CD14-positive monocyte (primary cell): ENCODE measurements at regions not wholly inside any gene's neighbourhood (a gene's known extent, or its start where the extent isn't known, plus 50 kb on each side); places are given as distances from the start of the nearest gene placed in this dataset.
A peak's percentile ranks its signal among the peaks of the same experiment; 100 is the strongest.

Source experiments
- DNase-seq, 3 donors: peaks; one replicate each; pipeline ENCODE4 v3.0.0-alpha.2; 2011 to 2022
- H2AFZ ChIP-seq: 2 replicates; pipeline ENCODE4 v1.6.0; 2012; ENCODE audit warnings: mild to moderate bottlenecking, low read depth, low read length, inconsistent platforms; ENCODE audit not compliant: insufficient read depth, poor library complexity, severe bottlenecking
- H3K27ac ChIP-seq, 2 donors: 1 replicate in 1 of 2; 2 replicates in 1 of 2; pipeline ENCODE4 v1.5.1; 2012 to 2013; ENCODE audit warnings: low read length in 2 of 2, control low read depth in 1 of 2, inconsistent platforms in 1 of 2, low read depth in 1 of 2, mild to moderate bottlenecking in 1 of 2
- H3K27me3 ChIP-seq, 2 donors: one replicate each; pipeline versions ENCODE4 v1.6.0 to v1.6.1; 2011 to 2013; ENCODE audit warnings: low read length in 2 of 2; ENCODE audit not compliant: control insufficient read depth in 2 of 2, insufficient read depth in 2 of 2
- H3K36me3 ChIP-seq, 2 donors: replicated peaks in 1 of 2; 1 replicate in 1 of 2; 2 replicates in 1 of 2; pipeline versions ENCODE4 v1.5.1 to v1.6.1; 2012 to 2013; ENCODE audit warnings: low read length in 2 of 2, control low read depth in 1 of 2, inconsistent platforms in 1 of 2, mild to moderate bottlenecking in 1 of 2; ENCODE audit not compliant: insufficient read depth in 2 of 2, control insufficient read depth in 1 of 2
- H3K4me1 ChIP-seq, 2 donors: 1 replicate in 1 of 2; 2 replicates in 1 of 2; pipeline versions ENCODE4 v1.5.1 to v1.6.1; 2012 to 2013; ENCODE audit warnings: low read length in 2 of 2, control low read depth in 1 of 2, inconsistent platforms in 1 of 2, mild to moderate bottlenecking in 1 of 2, moderate library complexity in 1 of 2; ENCODE audit not compliant: insufficient read depth in 2 of 2, control insufficient read depth in 1 of 2
- H3K4me2 ChIP-seq: replicated peaks from 2 replicates; pipeline ENCODE3; 2012; ENCODE audit warnings: low read length, moderate library complexity, mild to moderate bottlenecking; ENCODE audit not compliant: poor library complexity, severe bottlenecking; ENCODE audit errors: extremely low read depth
- H3K4me3 ChIP-seq, 3 experiments: fragments of 200-600 bp in 1 of 3; sonication (generic) in 1 of 3; replicated peaks in 1 of 3; 1 replicate in 2 of 3; 2 replicates in 1 of 3; pipeline ENCODE4 v1.5.1; 2011 to 2013; ENCODE audit warnings: low read length in 3 of 3, mild to moderate bottlenecking in 3 of 3, control low read depth in 2 of 3, low read depth in 2 of 3, inconsistent platforms in 1 of 3, moderate library complexity in 1 of 3
- H3K79me2 ChIP-seq: 2 replicates; pipeline ENCODE4 v1.6.0; 2012; ENCODE audit warnings: mild to moderate bottlenecking, control low read depth, inconsistent platforms, low read length, moderate library complexity; ENCODE audit not compliant: insufficient read depth
- H3K9ac ChIP-seq: 2 replicates; pipeline ENCODE4 v1.6.0; 2017; ENCODE audit warnings: low read length, mild to moderate bottlenecking; ENCODE audit not compliant: insufficient read depth, poor library complexity, severe bottlenecking
- H3K9me3 ChIP-seq, 2 donors: replicated peaks in 1 of 2; 1 replicate in 1 of 2; 2 replicates in 1 of 2; pipeline versions ENCODE4 v1.5.1 to v1.6.1; 2012 to 2013; ENCODE audit warnings: low read length in 2 of 2, control low read depth in 1 of 2; ENCODE audit not compliant: control insufficient read depth in 1 of 2, insufficient read depth in 1 of 2
- H4K20me1 ChIP-seq: 2 replicates; pipeline ENCODE4 v1.6.0; 2012; ENCODE audit warnings: mild to moderate bottlenecking, low read length, control low read depth, moderate library complexity; ENCODE audit not compliant: insufficient read depth
- H3K27ac Mint-ChIP-seq, 7 donors: one replicate each; pipeline ENCODE4 v1.8.0; 2020; ENCODE audit warnings: mild to moderate bottlenecking in 7 of 7, mixed read lengths in 7 of 7, moderate library complexity in 6 of 7, inconsistent platforms in 2 of 7
- H3K27me3 Mint-ChIP-seq, 3 donors: one replicate each; pipeline ENCODE4 v1.8.0; 2021 to 2022; ENCODE audit warnings: low read depth in 3 of 3, mild to moderate bottlenecking in 3 of 3, mixed read lengths in 3 of 3, moderate library complexity in 3 of 3, inconsistent platforms in 1 of 3
- H3K36me3 Mint-ChIP-seq, 2 donors: one replicate each; pipeline ENCODE4 v1.8.0; 2020; ENCODE audit warnings: mixed read lengths in 2 of 2, inconsistent platforms in 1 of 2, mild to moderate bottlenecking in 1 of 2
- H3K4me1 Mint-ChIP-seq: one replicate; pipeline ENCODE4 v1.8.0; 2020; ENCODE audit warnings: mild to moderate bottlenecking, mixed read lengths
- H3K4me3 Mint-ChIP-seq, 2 donors: one replicate each; pipeline ENCODE4 v1.8.0; 2020; ENCODE audit warnings: mild to moderate bottlenecking in 2 of 2, mixed read lengths in 2 of 2, moderate library complexity in 1 of 2
- H3K9me3 Mint-ChIP-seq, 7 donors: one replicate each; pipeline ENCODE4 v1.8.0; 2020 to 2022; ENCODE audit warnings: mixed read lengths in 7 of 7, mild to moderate bottlenecking in 6 of 7, moderate library complexity in 6 of 7, inconsistent platforms in 2 of 7
- WGBS: methylation state at CpG from one replicate; pipeline ENCODE4 v1.1.5; 2013; ENCODE audit warnings: missing lambda C conversion rate; ENCODE audit not compliant: insufficient coverage; 5-methylcytosine and 5-hydroxymethylcytosine counted together
- intact Hi-C, 2 donors: fragments of 100-400 bp; cut with micrococcal nuclease; formaldehyde crosslinking; loops; one replicate each; pipeline versions ENCODE4 v1.15.0 to v1.15.1; 2023
- TF ChIP-seq, protein P1 (sequence below): fragments of 200-600 bp; IDR thresholded peaks from one replicate; pipeline ENCODE4 v1.8.0; 2022; ENCODE audit warnings: antibody characterized with exemption, mild to moderate bottlenecking

DNA sequence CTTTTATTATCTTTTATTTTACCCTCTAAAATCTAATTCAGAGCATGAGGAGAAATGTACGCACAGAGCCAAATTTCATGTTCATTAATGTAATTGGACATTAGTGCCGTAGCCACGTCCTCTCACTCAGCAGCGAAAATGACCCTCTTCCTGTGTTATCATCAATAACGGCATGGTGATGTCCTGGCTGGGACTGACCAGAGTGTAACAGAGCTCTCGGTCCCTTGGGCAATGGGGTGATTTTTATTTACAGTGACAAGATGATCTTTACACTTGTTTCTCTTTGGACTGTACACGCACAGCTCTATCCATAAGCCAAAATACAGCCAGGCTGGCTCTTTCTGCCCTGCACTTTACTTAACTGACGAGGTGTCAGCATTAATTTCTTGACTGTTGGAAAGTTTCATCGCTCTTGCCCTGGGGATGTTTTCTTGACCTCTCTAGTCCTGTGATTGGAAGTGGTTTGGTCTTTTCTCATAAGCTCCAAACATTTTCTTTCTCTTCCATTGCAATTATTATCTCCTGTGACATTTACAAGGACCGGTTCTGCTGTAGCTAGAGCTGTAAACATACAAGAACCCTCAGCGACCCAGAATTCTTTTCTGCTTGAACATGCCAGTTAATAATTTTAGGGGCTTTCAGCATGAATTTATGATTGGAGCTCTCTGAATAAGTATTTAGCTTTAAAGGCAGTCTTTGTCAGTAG lies 308.0 kb upstream of the PIK3C3 start:
- no peaks in the 10 kb centered on the region for H3K79me2 ChIP-seq
- DNase-seq: no peak
- 95% methylated on average over 4 of the region's 11 CpGs for WGBS
- H3K4me2 ChIP-seq: no peak overlapping the region
- H3K9ac ChIP-seq: no peak overlapping the region
- no peak overlapping the region for H3K4me3 ChIP-seq
- no peaks in the 10 kb centered on the region for H3K36me3 Mint-ChIP-seq
- no peaks in the 10 kb centered on the region for H3K27me3 Mint-ChIP-seq
- H2AFZ ChIP-seq: no peak overlapping the region
- no peaks in the 10 kb centered on the region for H3K4me1 ChIP-seq
- no peaks in the 10 kb centered on the region for H3K9me3 ChIP-seq
- no peaks in the 10 kb centered on the region for H4K20me1 ChIP-seq
- peaks cover 0 to 3% (median 0%) of the 10 kb centered on the region in 7 donors for H3K9me3 Mint-ChIP-seq
- intact Hi-C loops: no loop called here
- H3K27me3 ChIP-seq: no peaks in the 10 kb centered on the region
- TF ChIP-seq, protein P1, sequence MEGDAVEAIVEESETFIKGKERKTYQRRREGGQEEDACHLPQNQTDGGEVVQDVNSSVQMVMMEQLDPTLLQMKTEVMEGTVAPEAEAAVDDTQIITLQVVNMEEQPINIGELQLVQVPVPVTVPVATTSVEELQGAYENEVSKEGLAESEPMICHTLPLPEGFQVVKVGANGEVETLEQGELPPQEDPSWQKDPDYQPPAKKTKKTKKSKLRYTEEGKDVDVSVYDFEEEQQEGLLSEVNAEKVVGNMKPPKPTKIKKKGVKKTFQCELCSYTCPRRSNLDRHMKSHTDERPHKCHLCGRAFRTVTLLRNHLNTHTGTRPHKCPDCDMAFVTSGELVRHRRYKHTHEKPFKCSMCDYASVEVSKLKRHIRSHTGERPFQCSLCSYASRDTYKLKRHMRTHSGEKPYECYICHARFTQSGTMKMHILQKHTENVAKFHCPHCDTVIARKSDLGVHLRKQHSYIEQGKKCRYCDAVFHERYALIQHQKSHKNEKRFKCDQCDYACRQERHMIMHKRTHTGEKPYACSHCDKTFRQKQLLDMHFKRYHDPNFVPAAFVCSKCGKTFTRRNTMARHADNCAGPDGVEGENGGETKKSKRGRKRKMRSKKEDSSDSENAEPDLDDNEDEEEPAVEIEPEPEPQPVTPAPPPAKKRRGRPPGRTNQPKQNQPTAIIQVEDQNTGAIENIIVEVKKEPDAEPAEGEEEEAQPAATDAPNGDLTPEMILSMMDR: no peak
- H3K4me3 Mint-ChIP-seq: no peak overlapping the region
- H3K27ac ChIP-seq: no peak overlapping the region
- H3K27ac Mint-ChIP-seq: no peak overlapping the region
- H3K4me1 Mint-ChIP-seq: no peaks in the 10 kb centered on the region
- H3K36me3 ChIP-seq: no peaks in the 10 kb centered on the region

DNA sequence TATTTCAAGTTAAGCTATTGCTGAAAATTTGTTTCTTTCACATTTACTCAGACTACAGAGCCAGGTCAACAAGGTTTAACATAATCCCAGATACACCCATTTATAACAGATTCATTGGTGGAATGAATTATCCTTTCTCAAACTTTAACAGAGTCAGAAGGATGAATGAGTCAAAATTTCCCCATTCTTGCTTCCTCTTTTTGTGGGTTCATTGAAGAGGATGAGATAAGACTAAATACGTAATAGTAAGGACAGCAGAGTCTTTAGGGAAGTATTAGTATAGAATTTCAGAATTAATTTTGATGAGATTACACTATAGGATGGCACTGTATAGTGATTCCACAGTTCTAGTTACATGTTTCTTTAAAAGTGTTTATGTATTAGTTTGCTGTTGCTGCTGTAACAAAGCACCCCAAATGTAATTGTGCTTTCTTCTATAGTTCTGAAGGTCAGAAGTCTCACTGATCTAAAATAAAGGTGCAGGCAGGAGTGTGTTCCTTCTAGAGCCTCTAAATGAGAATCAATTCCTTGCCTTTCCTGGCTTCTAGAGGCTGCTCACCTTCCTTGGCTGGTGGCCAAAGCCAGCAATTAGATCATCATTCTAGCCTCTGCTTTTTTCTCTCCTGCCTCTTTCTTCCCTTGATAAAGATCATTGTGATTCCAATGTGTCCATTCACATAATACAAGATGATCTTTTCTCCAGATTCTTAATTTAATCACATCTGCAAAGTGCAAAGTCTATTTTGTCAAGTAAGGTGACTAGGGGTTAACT lies 309.3 kb upstream of the PIK3C3 start:
- intact Hi-C loops: no loop called here
- WGBS: no CpG with 5 or more reads among the region's 1 CpG
- no peaks in the 10 kb centered on the region for H3K27me3 Mint-ChIP-seq

More for the DNA sequence above, 309.3 kb upstream of the PIK3C3 start:
- no peak overlapping the region for H3K27ac Mint-ChIP-seq
- H3K79me2 ChIP-seq: no peaks in the 10 kb centered on the region
- no peak overlapping the region for H3K4me2 ChIP-seq
- H3K36me3 ChIP-seq: no peaks in the 10 kb centered on the region
- H3K9ac ChIP-seq: no peak overlapping the region
- no peaks in the 10 kb centered on the region for H3K36me3 Mint-ChIP-seq
- no peaks in the 10 kb centered on the region for H3K27me3 ChIP-seq
- peaks cover 0 to 3% (median 0%) of the 10 kb centered on the region in 7 donors for H3K9me3 Mint-ChIP-seq
- no peak overlapping the region for H2AFZ ChIP-seq
- no peak overlapping the region for H3K4me3 ChIP-seq
- no peaks in the 10 kb centered on the region for H3K9me3 ChIP-seq
- H4K20me1 ChIP-seq: no peaks in the 10 kb centered on the region
- no peaks in the 10 kb centered on the region for H3K4me1 ChIP-seq
- H3K4me3 Mint-ChIP-seq: no peak overlapping the region
- no peaks in the 10 kb centered on the region for H3K4me1 Mint-ChIP-seq
- TF ChIP-seq, protein P1: no peak
- no peak overlapping the region for H3K27ac ChIP-seq
- DNase-seq: peak in 1 of 3 donors; percentile 4
